SHP77 treated with DMSO at 0.1 percent for 48 hours (cell line): ENCODE measurements at regions not wholly inside any gene's neighbourhood (a gene's known extent, or its start where the extent isn't known, plus 50 kb on each side); places are given as distances from the start of the nearest gene placed in this dataset.

Source experiments
- DNase-seq: peaks from one replicate; lab custom pipeline; 2025; lab: John Stamatoyannopoulos, UW

GRCh38 chr7:52030722-52031121 is 714.1 kb upstream of the COBL start:
- DNase-seq = no peak

GRCh38 chr7:52026140-52026539 is 709.5 kb upstream of the COBL start:
- DNase-seq = no peak

- no peak for DNase-seq
Measured at GRCh38 chr7:52021343-52021742, 704.7 kb upstream of the COBL start.

GRCh38 chr7:52018680-52019054 is 702.1 kb upstream of the COBL start:
- DNase-seq = no peak

GRCh38 chr7:52017802-52018679 is 701.4 kb upstream of the COBL start:
- DNase-seq = peak; percentile 55

GRCh38 chr7:52009181-52009580 is 692.6 kb upstream of the COBL start:
- no peak for DNase-seq

GRCh38 chr7:52006674-52007073 is 690.1 kb upstream of the COBL start:
- no peak for DNase-seq

GRCh38 chr7:52005613-52006012 is 689.0 kb upstream of the COBL start:
- no peak for DNase-seq

GRCh38 chr7:51995596-51996179 is 679.1 kb upstream of the COBL start:
- DNase-seq = no peak

GRCh38 chr7:51982653-51983052 is 666.0 kb upstream of the COBL start:
- DNase-seq = no peak

- DNase-seq = no peak
Measured at GRCh38 chr7:51980812-51981211, 664.2 kb upstream of the COBL start.

GRCh38 chr7:51980313-51980712 is 663.7 kb upstream of the COBL start:
- no peak for DNase-seq

GRCh38 chr7:51977913-51978312 is 661.3 kb upstream of the COBL start:
- no peak for DNase-seq

- DNase-seq = no peak
Measured at GRCh38 chr7:51973939-51974338, 657.3 kb upstream of the COBL start.

- DNase-seq = no peak
Measured at GRCh38 chr7:51973071-51973470, 656.5 kb upstream of the COBL start.

GRCh38 chr7:51970961-51971665 is 654.5 kb upstream of the COBL start:
- DNase-seq = no peak

GRCh38 chr7:51968461-51968860 is 651.9 kb upstream of the COBL start:
- DNase-seq = no peak

GRCh38 chr7:51965454-51965853 is 648.8 kb upstream of the COBL start:
- DNase-seq = no peak

- DNase-seq = no peak
Measured at GRCh38 chr7:51961804-51962203, 645.2 kb upstream of the COBL start.

GRCh38 chr7:51950813-51951212 is 634.2 kb upstream of the COBL start:
- DNase-seq = no peak

- DNase-seq = no peak
Measured at GRCh38 chr7:51949726-51950644, 633.4 kb upstream of the COBL start.

- no peak for DNase-seq
Measured at GRCh38 chr7:51930834-51931233, 614.2 kb upstream of the COBL start.
